Hepatocyte (in vitro differentiated cells): ENCODE measurements at regions not wholly inside any gene's neighbourhood (a gene's known extent, or its start where the extent isn't known, plus 50 kb on each side); places are given as distances from the start of the nearest gene placed in this dataset.

Source experiments
- CTCF ChIP-seq: fragments of 200-600 bp; sonication (generic); IDR thresholded peaks from 2 replicates; pipeline ENCODE4 v1.5.1; 2016; ENCODE audit warnings: antibody characterized with exemption, mild to moderate bottlenecking; ENCODE audit not compliant: poor library complexity
- EZH2 ChIP-seq: fragments of 200-600 bp; sonication (generic); IDR thresholded peaks from 2 replicates; pipeline ENCODE4 v1.6.1; 2016; ENCODE audit warnings: antibody characterized with exemption, mild to moderate bottlenecking, borderline replicate concordance

GRCh38 chr1:56311766-56312165, 267.6 kb downstream of the PLPP3 start:
- no peak for TF ChIP-seq CTCF
- no peak for TF ChIP-seq EZH2
